PC-3 (cell line): ENCODE measurements at regions not wholly inside any gene's neighbourhood (a gene's known extent, or its start where the extent isn't known, plus 50 kb on each side); places are given as distances from the start of the nearest gene placed in this dataset.

ENCODE experiments used
- ATAC-seq: fragments of 200-7000 bp; cut with Tn5 transposase; 2 replicates; pipeline ENCODE4 v1.9.1; 2020; ENCODE audit warnings: mild to moderate bottlenecking, moderate library complexity
- BruUV-seq: library from RNA; stranded (reverse); fragments of 400-500 nt; replicated peaks from 2 replicates; lab custom pipeline; 2021; lab: Mats Ljungman, UMichigan
- CTCF ChIA-PET: fragments of 300-600 bp; sonication (Branson Sonifier 250); formaldehyde crosslinking; loops from one replicate; lab custom pipeline; 2022; ENCODE audit warnings: antibody characterized with exemption; lab: Charles Lee
- POLR2A ChIA-PET: fragments of 300-600 bp; sonication (Branson Sonifier 250); formaldehyde crosslinking; loops from one replicate; lab custom pipeline; 2022; ENCODE audit warnings: antibody characterized with exemption; ENCODE audit not compliant: unreplicated experiment; lab: Charles Lee
- DNase-seq: peaks from one replicate; pipeline ENCODE4 v3.0.0-alpha.2; 2015
- H2AFZ ChIP-seq: fragments of 300-600 bp; sonication (generic); 2 replicates; pipeline ENCODE4 v1.6.0; 2016; ENCODE audit warnings: antibody characterized with exemption, low read length
- H3F3A ChIP-seq: fragments of 300-600 bp; sonication (generic); one replicate; pipeline ENCODE4 v1.6.0; 2017; ENCODE audit warnings: antibody characterized with exemption, low read length, control low read depth, mild to moderate bottlenecking; ENCODE audit not compliant: unreplicated experiment
- H3K27ac ChIP-seq: fragments of 300-600 bp; sonication (generic); 2 replicates; pipeline ENCODE4 v1.5.1; 2016; ENCODE audit warnings: mild to moderate bottlenecking, low read length
- H3K27me3 ChIP-seq: fragments of 300-600 bp; sonication (generic); 2 replicates; pipeline ENCODE4 v1.6.1; 2016; ENCODE audit warnings: low read length, mixed read lengths
- H3K36me3 ChIP-seq: fragments of 300-600 bp; sonication (generic); 2 replicates; pipeline ENCODE4 v1.6.1; 2016; ENCODE audit warnings: low read depth, mixed run types, low read length, mixed read lengths
- H3K4me1 ChIP-seq: fragments of 300-600 bp; sonication (generic); 2 replicates; pipeline ENCODE4 v1.5.1; 2016; ENCODE audit warnings: low read length; ENCODE audit not compliant: insufficient read depth
- H3K4me2 ChIP-seq: fragments of 300-600 bp; sonication (generic); 2 replicates; pipeline ENCODE4 v1.6.0; 2016; ENCODE audit warnings: low read length
- H3K4me3 ChIP-seq: fragments of 300-600 bp; sonication (generic); 2 replicates; pipeline ENCODE4 v1.5.1; 2016; ENCODE audit warnings: mild to moderate bottlenecking, low read length, mixed read lengths
- H3K79me2 ChIP-seq: fragments of 300-600 bp; sonication (generic); 2 replicates; pipeline ENCODE4 v1.6.1; 2017; ENCODE audit warnings: low read length, mixed read lengths
- H3K9ac ChIP-seq: fragments of 300-600 bp; sonication (generic); 2 replicates; pipeline ENCODE4 v1.6.0; 2016; ENCODE audit warnings: mild to moderate bottlenecking, low read length
- H3K9me2 ChIP-seq: fragments of 300-600 bp; sonication (generic); replicated peaks from 2 replicates; pipeline ENCODE4 v1.6.1; 2016; ENCODE audit warnings: mixed run types, low read length, mixed read lengths
- H3K9me3 ChIP-seq: fragments of 300-600 bp; sonication (generic); 2 replicates; pipeline ENCODE4 v1.6.1; 2016; ENCODE audit warnings: low read length, mixed read lengths
- H4K20me1 ChIP-seq: fragments of 300-600 bp; sonication (generic); 2 replicates; pipeline ENCODE4 v1.6.1; 2016; ENCODE audit warnings: low read length, mixed read lengths
- CTCF ChIP-seq: fragments of 300-600 bp; sonication (generic); conservative IDR thresholded peaks from 2 replicates; pipeline ENCODE4 v1.5.1; 2017; ENCODE audit warnings: antibody characterized with exemption, low read depth, mild to moderate bottlenecking, low read length
- EZH2 ChIP-seq: fragments of 300-600 bp; sonication (generic); IDR thresholded peaks from one replicate; pipeline ENCODE4 v1.6.1; 2017; ENCODE audit warnings: antibody characterized with exemption, mild to moderate bottlenecking, low read length; ENCODE audit not compliant: unreplicated experiment
- EZH2phosphoT487 ChIP-seq: fragments of 300-600 bp; sonication (generic); IDR thresholded peaks from 2 replicates; pipeline ENCODE4 v1.6.1; 2018; ENCODE audit warnings: mild to moderate bottlenecking, antibody characterized with exemption, low read length, borderline replicate concordance
- intact Hi-C: fragments of 100-400 bp; cut with micrococcal nuclease; formaldehyde crosslinking; loops from 2 replicates; pipeline ENCODE4 v1.9.0; 2023

GRCh38 chr16:86897486-86897885, 319.1 kb downstream of the FOXL1 start:
- Histone ChIP-seq H3K4me2 (no peak overlapping the region), H4K20me1 (no peaks in the 10 kb centered on the region), H3K36me3 (no peaks in the 10 kb centered on the region), H3K9ac (no peak overlapping the region), H3K9me3 (no peaks in the 10 kb centered on the region), H2AFZ (no peak overlapping the region), H3F3A (no peaks in the 10 kb centered on the region), H3K9me2 (no peaks in the 10 kb centered on the region), H3K27me3 (peaks cover 4% of the 10 kb centered on the region; the same call in 1 of the 2 replicates), H3K4me3 (no peak overlapping the region), H3K27ac (no peak overlapping the region), H3K4me1 (peaks cover 38% of the 10 kb centered on the region), H3K79me2 (no peaks in the 10 kb centered on the region)
- CTCF ChIA-PET = no interaction called here
- TF ChIP-seq CTCF = no peak
- TF ChIP-seq EZH2 = no peak
- TF ChIP-seq EZH2phosphoT487 = no peak
- BruUV-seq = no TSS peak
- intact Hi-C loops = no loop called here
- POLR2A ChIA-PET = no interaction called here
- DNase-seq (no peak), ATAC-seq (no peak)

DNA sequence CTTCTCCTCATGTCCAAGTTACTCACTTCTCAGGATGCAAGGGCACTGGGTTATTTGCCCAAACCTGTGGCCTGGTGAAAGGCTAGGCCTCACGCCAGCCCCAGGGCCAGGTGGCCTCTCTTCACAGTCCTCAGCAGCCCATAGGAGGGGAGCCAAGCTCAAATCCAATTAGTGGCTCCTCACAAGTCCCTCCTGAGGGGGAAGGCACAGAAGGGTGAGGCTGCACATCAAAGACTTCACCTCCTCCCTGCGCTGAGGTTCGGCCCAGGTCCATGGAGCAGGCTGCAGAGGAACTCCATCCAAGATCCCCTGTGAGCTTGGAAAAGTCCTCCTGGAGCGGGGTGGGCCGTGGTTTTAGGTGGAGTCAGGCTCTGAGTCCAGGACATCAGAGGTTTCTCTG, 320.0 kb downstream of the FOXL1 start:
- Histone ChIP-seq H2AFZ (no peak overlapping the region), H3K27ac (no peak overlapping the region), H3F3A (no peaks in the 10 kb centered on the region), H4K20me1 (no peaks in the 10 kb centered on the region), H3K9me3 (no peaks in the 10 kb centered on the region), H3K27me3 (no peaks in the 10 kb centered on the region), H3K36me3 (no peaks in the 10 kb centered on the region), H3K9me2 (no peaks in the 10 kb centered on the region), H3K4me2 (no peak overlapping the region), H3K4me3 (no peak overlapping the region), H3K9ac (no peak overlapping the region), H3K79me2 (no peaks in the 10 kb centered on the region), H3K4me1 (peaks cover 39% of the 10 kb centered on the region)
- intact Hi-C loops = no loop called here
- DNase-seq (no peak), ATAC-seq (no peak)
- TF ChIP-seq EZH2phosphoT487 (no peak), CTCF (no peak), EZH2 (no peak)
- ChIA-PET POLR2A (no interaction called here), CTCF (no interaction called here)
- BruUV-seq = no TSS peak

GRCh38 chr16:86899151-86899550, 320.8 kb downstream of the FOXL1 start:
- Histone ChIP-seq H3K4me3 (no peak overlapping the region), H3K4me2 (peak overlapping the region; percentile 13; the same call in 1 of the 2 replicates), H3K27ac (peak overlapping the region; percentile 75), H3K9ac (no peak overlapping the region), H3K9me3 (no peaks in the 10 kb centered on the region), H3K27me3 (no peaks in the 10 kb centered on the region), H3K79me2 (no peaks in the 10 kb centered on the region), H2AFZ (no peak overlapping the region), H4K20me1 (no peaks in the 10 kb centered on the region), H3K9me2 (no peaks in the 10 kb centered on the region), H3K4me1 (peaks cover 39% of the 10 kb centered on the region), H3K36me3 (no peaks in the 10 kb centered on the region), H3F3A (no peaks in the 10 kb centered on the region)
- ATAC-seq = no peak
- POLR2A ChIA-PET = interaction anchor here (0.6 kb wide), 1 partner anchor 25 kb away, joined by 5 read pairs; no protein-coding TSS in a partner anchor
- BruUV-seq = no TSS peak
- CTCF ChIA-PET = no interaction called here
- intact Hi-C loops = no loop called here
- no peak for TF ChIP-seq CTCF
- TF ChIP-seq EZH2 = no peak
- no peak for TF ChIP-seq EZH2phosphoT487
- no peak for DNase-seq
